ENCODE measurements at regions not wholly inside any gene's neighbourhood (a gene's known extent, or its start where the extent isn't known, plus 50 kb on each side); places are given as distances from the start of the nearest gene placed in this dataset.

DNA sequence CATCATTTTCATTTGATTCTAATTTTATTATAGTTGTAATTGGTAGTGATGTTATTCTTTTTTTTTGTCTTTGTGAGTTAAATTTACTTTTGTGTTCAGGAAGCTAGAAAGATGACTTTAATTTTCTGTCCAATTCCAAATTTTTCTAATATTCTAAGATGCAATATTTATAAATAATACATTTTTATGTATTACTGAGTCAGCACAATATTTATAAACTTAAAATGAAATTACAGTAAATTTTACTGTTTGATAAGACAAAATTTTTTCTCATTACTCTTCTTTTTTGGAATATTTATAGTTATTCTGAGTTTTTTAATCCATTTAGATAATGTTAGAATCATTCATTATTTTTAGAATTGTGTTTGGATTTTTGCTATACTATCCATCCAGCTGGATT, 1637.9 kb upstream of the ACO1 start:
- TF ChIP-seq, protein P1, sequence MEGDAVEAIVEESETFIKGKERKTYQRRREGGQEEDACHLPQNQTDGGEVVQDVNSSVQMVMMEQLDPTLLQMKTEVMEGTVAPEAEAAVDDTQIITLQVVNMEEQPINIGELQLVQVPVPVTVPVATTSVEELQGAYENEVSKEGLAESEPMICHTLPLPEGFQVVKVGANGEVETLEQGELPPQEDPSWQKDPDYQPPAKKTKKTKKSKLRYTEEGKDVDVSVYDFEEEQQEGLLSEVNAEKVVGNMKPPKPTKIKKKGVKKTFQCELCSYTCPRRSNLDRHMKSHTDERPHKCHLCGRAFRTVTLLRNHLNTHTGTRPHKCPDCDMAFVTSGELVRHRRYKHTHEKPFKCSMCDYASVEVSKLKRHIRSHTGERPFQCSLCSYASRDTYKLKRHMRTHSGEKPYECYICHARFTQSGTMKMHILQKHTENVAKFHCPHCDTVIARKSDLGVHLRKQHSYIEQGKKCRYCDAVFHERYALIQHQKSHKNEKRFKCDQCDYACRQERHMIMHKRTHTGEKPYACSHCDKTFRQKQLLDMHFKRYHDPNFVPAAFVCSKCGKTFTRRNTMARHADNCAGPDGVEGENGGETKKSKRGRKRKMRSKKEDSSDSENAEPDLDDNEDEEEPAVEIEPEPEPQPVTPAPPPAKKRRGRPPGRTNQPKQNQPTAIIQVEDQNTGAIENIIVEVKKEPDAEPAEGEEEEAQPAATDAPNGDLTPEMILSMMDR (conservative IDR thresholded peaks at IDR 0.05): no peak
- TF ChIP-seq ZFX (IDR thresholded peaks at IDR 0.05): no peak

All from C4-2B (cell line).